ENCODE measurements at regions not wholly inside any gene's neighbourhood (a gene's known extent, or its start where the extent isn't known, plus 50 kb on each side); places are given as distances from the start of the nearest gene placed in this dataset.

DNA sequence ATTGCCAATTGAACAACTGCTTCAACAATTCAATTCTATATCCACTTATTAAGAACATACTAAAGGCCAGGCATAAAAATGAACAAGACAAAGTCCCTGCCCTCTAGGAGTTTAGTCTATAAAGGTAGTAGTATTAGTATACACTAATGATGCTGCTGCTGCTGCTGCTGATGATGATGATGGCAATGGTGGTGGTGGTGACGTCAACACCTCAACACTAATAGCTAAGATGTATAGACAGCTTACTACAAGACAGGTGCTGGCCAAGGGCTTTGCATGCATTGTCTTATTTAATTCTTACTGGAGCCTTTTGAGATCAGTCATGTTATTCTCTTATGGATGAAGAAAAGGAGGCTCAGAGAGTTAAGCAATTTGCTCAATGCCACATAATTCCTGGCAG, 164.4 kb upstream of the ASIC2 start:
- H3K9me3 ChIP-seq: no peaks in the 10 kb centered on the region
- H3K36me3 ChIP-seq: no peaks in the 10 kb centered on the region
- peaks cover 0 to 36% (median 0%) of the 10 kb centered on the region in 4 donors for H3K27me3 ChIP-seq
- 71 to 83% methylated on average over 1 of the region's 1 CpG for WGBS, 2 donors
- H3K27ac ChIP-seq: no peak overlapping the region
- no peak overlapping the region for H3K4me3 ChIP-seq
- no peaks in the 10 kb centered on the region for H3K4me1 ChIP-seq
- TF ChIP-seq POLR2A (IDR thresholded peaks at IDR 0.05): no peak
- TF ChIP-seq, protein P1, sequence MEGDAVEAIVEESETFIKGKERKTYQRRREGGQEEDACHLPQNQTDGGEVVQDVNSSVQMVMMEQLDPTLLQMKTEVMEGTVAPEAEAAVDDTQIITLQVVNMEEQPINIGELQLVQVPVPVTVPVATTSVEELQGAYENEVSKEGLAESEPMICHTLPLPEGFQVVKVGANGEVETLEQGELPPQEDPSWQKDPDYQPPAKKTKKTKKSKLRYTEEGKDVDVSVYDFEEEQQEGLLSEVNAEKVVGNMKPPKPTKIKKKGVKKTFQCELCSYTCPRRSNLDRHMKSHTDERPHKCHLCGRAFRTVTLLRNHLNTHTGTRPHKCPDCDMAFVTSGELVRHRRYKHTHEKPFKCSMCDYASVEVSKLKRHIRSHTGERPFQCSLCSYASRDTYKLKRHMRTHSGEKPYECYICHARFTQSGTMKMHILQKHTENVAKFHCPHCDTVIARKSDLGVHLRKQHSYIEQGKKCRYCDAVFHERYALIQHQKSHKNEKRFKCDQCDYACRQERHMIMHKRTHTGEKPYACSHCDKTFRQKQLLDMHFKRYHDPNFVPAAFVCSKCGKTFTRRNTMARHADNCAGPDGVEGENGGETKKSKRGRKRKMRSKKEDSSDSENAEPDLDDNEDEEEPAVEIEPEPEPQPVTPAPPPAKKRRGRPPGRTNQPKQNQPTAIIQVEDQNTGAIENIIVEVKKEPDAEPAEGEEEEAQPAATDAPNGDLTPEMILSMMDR (IDR thresholded peaks at IDR 0.05): no peak
- intact Hi-C loops (cut with DNase I): no loop called here
- DNase-seq: no peak

DNA sequence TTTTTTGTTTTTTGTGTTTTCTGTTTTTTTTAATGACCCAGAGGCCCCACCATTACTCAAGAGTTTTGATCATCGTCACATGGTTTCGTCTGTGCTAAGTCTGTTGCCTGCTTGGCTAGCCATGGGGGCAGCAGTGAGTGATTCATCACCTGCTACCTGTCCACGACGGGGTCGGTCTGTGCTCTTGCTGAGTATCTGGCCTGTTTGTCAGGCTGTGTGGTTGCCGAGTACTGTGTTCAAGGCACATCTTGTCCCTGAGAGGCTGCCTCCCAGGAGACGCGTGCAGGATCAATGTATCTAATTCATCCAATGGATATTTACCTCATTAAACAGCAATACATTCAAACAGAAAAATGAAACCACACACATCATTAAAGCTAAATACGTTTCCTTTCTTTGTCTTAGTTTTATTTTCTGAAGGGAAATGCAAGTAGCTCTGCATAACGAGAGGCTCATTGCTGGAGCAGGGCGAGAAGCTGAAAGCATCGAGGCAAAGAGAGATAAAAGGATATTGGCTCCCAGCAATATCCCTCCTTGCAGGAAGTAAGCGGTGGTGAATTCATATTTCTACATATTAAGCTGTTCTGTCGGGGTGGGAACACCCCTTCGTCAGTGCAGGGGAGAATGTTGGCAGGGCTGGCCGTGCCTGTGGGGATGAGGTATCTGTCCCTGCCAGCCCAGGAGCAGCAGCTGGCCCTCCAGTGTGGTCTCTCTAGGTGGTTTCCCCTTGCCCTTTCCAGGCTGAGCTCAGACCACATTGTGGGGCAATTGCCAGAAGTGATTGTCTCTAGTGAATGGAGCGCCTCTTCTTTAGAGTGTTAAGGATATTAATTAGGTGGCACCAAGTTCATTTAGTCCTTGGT, 166.2 kb upstream of the ASIC2 start:
- TF ChIP-seq, protein P1 (IDR thresholded peaks at IDR 0.05): no peak
- no peak for TF ChIP-seq POLR2A (IDR thresholded peaks at IDR 0.05)
- no peak for DNase-seq
- 70% methylated on average over 12 to 17 of the region's 17 CpGs for WGBS, 2 donors

DNA sequence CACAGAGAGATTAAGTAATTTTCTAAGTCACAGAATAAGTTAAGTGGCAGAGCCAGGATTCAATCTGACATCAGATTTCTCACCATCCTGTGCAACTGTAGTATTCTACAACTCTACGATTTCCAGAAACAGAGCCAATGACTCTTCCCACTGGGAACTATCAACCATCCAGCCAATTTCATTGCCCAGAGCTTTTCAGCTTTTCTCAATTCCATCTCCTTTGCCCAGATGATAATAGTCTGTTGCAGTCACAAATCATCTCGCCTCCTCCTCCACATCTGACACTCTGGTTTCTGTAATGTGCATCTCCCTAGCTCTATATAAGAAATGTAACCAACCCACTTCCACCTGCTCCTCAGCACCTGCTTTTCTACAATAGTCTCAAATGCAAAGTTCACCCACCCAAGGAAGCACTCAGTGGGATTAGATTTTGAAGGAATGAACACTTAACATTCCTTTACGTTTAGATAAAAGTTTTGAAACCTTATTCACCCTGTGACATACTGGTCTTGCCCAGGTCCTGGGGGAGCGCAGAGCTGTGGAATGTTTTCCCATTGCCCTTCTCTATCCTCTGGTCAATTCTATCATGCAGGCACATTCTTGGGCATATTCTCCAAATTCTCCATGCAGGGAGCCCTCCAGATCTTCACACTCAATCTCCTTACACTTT, 167.8 kb upstream of the ASIC2 start:
- no peak for DNase-seq
- intact Hi-C loops (cut with DNase I): no loop called here
- Histone ChIP-seq H3K27ac (no peak overlapping the region), H3K4me1 (no peaks in the 10 kb centered on the region), H3K9me3 (no peaks in the 10 kb centered on the region), H3K36me3 (no peaks in the 10 kb centered on the region), H3K27me3 (peaks cover 0 to 28% (median 0%) of the 10 kb centered on the region in 4 donors), H3K4me3 (no peak overlapping the region)
- TF ChIP-seq, protein P1 (IDR thresholded peaks at IDR 0.05): no peak
- TF ChIP-seq POLR2A (IDR thresholded peaks at IDR 0.05): no peak
- 76 to 78% methylated on average over 4 of the region's 4 CpGs for WGBS, 2 donors

More for the DNA sequence above, 166.2 kb upstream of the ASIC2 start:
- H3K36me3 ChIP-seq: no peaks in the 10 kb centered on the region
- no peaks in the 10 kb centered on the region for H3K9me3 ChIP-seq
- H3K4me3 ChIP-seq: no peak overlapping the region
- intact Hi-C loops (cut with DNase I): no loop called here
- H3K27me3 ChIP-seq: peaks cover 0 to 36% (median 0%) of the 10 kb centered on the region in 4 donors
- no peak overlapping the region for H3K27ac ChIP-seq
- no peaks in the 10 kb centered on the region for H3K4me1 ChIP-seq

- Histone ChIP-seq H3K27ac (no peak overlapping the region), H3K9me3 (no peaks in the 10 kb centered on the region), H3K4me1 (no peaks in the 10 kb centered on the region), H3K4me3 (no peak overlapping the region), H3K36me3 (no peaks in the 10 kb centered on the region), H3K27me3 (peaks cover 0 to 6% (median 0%) of the 10 kb centered on the region in 4 donors)
- DNase-seq: no peak
- intact Hi-C loops (cut with DNase I): no loop called here
- TF ChIP-seq, protein P1 (IDR thresholded peaks at IDR 0.05): no peak
- no peak for TF ChIP-seq POLR2A (IDR thresholded peaks at IDR 0.05)
Observed at GRCh38 chr17:33463887-33464286, 170.8 kb upstream of the ASIC2 start.

DNA sequence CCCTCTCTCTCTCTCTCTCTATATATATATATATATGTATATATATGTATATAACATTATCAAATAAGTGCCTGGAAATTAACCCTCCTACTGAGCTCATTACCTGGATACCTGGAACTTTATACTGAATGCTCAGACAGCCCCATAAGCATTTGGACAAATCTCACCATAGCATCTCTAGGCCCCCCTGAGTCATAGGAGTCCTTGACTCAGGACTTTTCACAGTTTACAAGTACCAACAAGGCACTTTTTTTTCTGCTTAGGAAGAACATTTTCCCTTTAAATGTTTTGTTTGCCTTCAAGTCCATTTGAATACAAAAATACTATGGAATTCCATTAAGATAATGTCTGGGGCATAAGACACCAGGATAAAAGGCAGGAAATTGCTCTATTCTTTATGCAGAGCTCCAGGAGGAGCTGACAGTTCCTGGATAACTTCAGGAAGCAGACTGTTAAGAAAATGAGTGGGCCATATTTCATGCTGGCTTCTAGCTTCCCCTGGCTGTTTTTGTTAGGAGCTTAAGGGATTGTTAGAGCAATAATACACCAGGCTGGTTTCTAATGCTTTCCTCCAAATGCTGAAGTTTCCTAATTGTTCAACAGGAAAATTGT, 171.7 kb upstream of the ASIC2 start:
- no peaks in the 10 kb centered on the region for H3K4me1 ChIP-seq
- H3K27me3 ChIP-seq: no peaks in the 10 kb centered on the region
- no peak overlapping the region for H3K27ac ChIP-seq
- no peak overlapping the region for H3K4me3 ChIP-seq
- no peak for TF ChIP-seq POLR2A (IDR thresholded peaks at IDR 0.05)
- TF ChIP-seq, protein P1 (IDR thresholded peaks at IDR 0.05): no peak
- intact Hi-C loops (cut with DNase I): no loop called here
- H3K36me3 ChIP-seq: no peaks in the 10 kb centered on the region
- no peaks in the 10 kb centered on the region for H3K9me3 ChIP-seq
- no peak for DNase-seq

Measured in esophagus squamous epithelium (tissue), 5 donors.